ENCODE measurements at regions not wholly inside any gene's neighbourhood (a gene's known extent, or its start where the extent isn't known, plus 50 kb on each side); places are given as distances from the start of the nearest gene placed in this dataset.
"Not testable (repeated sequence)": the region's sequence is repeated elsewhere in the genome, so short reads cannot be mapped to it uniquely, and the experiment has no call there.

DNA sequence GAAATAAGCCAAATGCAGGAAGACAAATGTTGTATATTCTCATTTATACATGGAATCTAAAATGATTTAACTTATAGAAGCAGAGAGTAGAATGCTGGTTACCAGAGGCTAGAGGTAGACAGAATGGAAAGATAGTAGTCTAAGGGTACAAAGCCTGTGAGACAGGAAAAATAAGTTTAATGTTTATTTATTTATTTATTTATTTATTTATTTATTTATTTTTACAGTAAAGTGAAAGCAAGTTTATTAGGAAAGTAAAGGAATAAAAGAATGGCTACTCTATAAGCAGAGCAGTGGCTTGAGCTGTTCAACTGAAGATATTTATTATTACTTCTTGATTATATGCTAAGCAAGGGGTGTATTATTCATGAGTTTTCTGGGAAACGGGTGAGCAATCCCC, 203.2 kb downstream of the LAS1L start:
- no peak for DNase-seq (ENCODE audit: low read depth in 2 of 2)

DNA sequence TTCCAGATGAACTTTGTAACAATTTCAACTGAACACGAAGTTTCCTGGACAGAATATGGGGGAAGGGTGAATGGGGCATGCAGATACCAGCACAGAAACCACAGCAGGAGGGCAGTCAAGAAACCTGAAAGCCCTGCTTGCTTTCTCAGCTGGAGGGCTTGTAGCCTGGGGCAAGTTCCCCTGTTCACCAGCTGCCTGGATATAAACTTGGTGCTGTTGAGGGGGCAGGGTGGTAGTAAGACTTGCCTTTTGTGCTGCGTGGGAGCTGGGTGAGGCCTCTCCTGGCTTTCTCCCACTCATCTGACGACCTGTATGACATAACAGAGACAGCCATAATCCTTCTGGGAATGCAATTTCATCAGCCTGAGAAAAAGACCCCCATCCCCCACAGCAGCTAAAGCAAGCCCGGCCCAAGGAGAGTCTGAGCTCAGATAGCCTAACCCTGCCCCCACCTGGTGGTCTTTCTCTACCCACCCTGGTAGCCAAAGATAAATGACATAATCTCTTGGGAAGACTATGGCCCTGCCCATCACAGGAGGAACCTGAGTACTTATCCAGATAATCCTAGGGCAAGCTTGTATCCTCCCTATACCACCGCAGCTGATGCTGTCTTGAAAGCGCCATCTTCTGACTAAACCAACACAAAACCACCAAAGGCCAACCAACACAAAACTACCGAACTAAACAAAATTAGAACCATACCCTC, 234.3 kb downstream of the LAS1L start:
- no peak for DNase-seq (ENCODE audit: low read depth in 2 of 2)

DNA sequence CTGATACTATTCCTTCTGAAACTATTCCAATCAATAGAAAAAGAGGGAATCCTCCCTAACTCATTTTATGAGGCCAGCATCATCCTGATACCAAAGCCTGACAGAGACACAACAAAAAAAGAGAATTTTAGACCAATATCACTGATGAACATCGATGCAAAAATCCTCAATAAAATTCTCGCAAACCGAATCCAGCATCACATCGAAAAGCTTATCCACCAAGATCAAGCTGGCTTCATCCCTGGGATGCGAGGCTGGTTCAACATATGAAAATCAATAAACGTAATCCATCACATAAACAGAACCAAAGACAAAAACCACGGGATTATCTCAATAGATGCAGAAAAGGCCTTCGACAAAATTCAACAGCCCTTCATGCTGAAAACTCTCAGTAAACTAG, 251.7 kb downstream of the LAS1L start:
- DNase-seq (ENCODE audit: low read depth in 2 of 2), result not testable (repeated sequence)

GRCh38 chrX:65273152-65273551, 261.4 kb downstream of the LAS1L start:
- DNase-seq (ENCODE audit: low read depth in 2 of 2), result no peak

DNA sequence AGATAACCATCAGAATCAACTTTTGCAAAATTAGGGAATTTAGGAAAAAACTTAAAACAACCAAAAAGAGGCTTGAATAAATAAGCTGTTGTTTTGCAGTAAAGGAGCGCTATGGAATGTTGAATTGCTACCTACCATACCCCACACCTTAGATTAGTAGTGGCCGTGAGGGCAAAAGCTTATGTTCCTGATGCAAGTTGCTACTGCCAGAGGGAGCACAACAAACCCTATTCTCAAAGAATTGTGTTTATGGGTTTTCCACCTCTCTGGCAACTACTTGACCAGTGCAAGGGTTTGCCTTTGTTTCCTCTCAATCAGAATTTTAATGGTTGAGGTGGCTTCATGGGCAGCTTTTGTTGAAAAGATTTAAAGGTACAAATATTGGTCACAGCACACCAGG, 268.1 kb downstream of the LAS1L start:
- no peak for DNase-seq (ENCODE audit: low read depth in 2 of 2)

DNA sequence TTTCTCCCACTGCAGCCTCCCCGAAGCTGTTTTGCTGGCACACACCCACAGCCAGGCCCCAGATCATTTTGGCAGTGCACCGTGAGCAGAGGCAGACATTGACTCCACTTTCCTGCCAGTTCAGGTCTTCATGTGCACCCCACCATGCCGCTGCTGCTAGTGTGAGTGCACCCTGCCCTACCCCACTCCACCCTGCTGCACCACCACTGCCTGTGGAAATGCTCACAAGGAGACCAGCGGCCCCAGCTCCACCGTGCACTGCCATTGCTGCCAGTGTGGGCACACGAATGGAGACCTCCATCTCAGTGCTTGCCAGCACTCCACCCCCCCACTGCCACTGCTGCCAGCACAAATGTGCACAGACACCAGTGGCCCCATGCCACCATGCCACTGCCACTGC, 277.6 kb upstream of the ZC4H2 start:
- no peak for DNase-seq (ENCODE audit: low read depth in 2 of 2)

DNA sequence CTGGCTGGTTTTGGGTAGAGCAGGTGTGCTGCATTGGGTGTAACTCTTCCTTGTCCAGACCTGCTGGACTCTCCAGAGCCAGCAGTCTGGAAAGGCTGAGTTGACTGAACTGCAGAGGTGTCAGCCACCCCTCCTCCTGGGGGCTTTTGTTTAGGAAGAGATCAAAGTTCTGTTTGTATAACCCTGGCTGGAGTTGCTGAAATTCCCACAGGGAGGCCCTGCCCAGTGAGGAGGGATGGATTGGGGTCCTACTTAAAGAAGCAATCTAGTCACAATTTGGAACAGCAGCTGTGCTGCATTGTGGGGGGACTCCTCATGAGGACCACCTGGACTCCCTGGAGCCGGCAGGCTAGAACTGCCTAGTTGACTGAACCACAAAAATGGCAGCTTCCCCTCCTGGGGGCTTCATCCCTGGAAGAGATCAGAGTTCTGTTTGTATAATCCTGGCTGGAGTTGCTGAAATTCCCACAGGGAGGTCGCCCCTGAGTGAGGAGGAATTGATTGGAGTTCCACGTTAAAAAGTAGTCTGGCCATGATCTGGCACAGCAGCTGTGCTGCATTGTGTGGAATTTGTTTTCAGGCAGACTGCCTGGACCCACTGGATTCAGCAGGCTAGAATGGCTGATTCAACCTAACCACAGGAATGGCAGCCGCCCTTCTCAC, 264.9 kb upstream of the ZC4H2 start:
- DNase-seq (ENCODE audit: low read depth in 2 of 2), result no peak

- DNase-seq (ENCODE audit: low read depth in 2 of 2), result no peak
Measured at GRCh38 chrX:65203545-65203944, 227.3 kb upstream of the ZC4H2 start.

DNA sequence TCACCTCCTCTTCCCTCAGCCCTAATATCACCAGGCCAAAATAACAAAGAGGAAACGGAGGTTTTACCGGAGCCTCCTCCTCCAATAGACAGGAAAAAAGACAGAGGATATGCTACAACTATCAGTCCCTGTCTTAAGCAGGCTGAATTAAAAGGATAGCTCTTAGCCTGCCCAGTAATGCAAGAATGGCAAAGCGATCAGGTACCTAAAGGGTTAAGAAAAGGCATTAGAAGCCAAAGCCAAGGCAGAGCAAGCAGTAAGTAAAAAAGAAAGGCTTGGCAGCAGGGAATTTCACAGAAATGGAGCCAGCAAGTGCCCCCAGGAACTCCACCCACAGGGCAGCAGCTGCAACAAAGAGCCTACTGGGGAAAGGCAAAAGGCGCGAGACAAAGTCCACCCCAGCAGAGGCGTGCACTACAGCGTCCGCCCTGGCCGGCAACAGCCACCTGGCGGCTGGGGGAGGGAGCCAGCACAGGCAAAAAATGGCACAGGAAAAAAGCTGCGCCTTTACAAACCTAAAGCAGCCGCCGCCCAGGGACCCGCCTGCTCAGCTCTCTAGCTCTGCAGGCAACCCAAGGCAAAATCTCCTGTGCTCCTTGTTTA, 220.6 kb upstream of the ZC4H2 start:
- no peak for DNase-seq (ENCODE audit: low read depth in 2 of 2)

DNA sequence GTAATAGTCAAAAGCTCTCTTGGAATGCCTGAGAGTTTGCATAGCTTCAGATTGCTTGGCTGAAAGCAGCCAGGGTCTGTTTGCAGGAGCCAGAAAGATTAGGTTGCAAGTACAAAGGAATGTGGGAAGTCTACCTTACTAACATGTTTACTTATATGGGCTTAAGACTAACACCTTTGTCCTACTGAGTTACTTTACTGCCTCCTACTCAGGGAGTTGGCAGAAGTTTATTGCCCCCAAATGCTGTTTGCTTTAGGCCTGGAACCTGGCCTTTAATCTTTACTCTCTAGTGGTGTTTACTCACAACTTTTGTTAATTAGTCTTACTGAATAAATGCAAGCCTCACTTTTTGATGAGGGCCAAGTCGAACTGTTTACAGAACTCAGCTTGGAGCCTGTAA, 219.4 kb upstream of the ZC4H2 start:
- DNase-seq (ENCODE audit: low read depth in 2 of 2), result no peak

DNA sequence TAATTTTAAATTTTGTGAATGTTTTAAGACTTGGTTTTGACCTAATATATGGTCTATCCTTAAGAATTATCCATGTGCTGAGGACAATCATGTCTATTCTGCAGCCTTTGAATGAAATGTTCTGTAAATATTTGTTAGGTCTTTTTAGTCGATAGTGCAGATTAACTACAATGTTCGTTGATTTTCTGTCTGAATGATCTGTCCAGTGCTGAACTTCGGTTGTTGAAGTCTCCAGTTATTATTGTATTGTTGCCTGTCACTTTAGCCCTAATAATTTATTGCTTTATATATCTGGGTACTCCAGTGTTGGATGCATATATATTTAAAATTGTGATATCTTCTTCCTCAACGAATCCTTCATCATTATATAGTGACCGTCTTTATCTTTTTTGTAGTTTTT, 218.3 kb upstream of the ZC4H2 start:
- no peak for DNase-seq (ENCODE audit: low read depth in 2 of 2)

DNA sequence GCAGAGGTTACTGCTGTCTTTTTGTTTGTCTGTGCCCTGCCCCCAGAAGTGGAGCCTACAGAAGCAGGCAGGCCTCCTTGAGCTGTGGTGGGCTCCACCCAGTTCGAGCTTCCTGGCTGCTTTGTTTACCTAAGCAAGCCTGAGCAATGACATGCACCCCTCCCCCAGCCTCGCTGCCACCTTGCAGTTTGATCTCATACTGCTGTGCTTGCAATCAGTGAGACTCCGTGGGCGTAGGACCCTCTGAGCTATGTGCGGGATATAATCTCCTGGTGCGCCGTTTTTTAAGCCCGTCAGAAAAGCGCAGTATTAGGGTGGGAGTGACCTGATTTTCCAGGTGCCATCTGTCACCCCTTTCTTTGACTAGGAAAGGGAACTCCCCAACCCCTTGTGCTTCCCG, 187.1 kb upstream of the ZC4H2 start:
- DNase-seq (ENCODE audit: low read depth in 2 of 2), result not testable (repeated sequence)

- no peak for DNase-seq (ENCODE audit: low read depth in 2 of 2)
Measured at GRCh38 chrX:65148232-65148631, 172.0 kb upstream of the ZC4H2 start.

- DNase-seq (ENCODE audit: low read depth in 2 of 2), result no peak
Measured at GRCh38 chrX:65136424-65136823, 160.2 kb upstream of the ZC4H2 start.

DNA sequence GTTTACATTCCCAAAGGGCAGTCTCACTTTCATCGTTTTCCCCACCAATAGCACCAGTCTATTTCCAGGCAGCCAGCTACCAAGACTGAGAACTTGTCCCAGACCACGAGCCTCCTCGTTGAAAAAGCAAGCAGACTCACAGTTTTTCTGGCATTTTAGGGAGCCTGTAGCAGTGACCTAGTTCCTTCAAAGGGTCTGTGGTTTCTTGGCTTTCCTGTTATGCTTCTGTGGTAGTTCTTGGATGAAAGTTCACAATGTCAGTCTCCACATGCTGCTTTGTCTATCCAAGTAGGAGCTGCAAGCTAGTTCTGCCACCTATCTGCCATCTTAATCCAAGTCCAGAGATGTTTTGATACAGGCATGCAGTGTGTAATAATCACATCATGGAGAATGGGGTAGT, 151.6 kb upstream of the ZC4H2 start:
- no peak for DNase-seq (ENCODE audit: low read depth in 2 of 2)

- DNase-seq (ENCODE audit: low read depth in 2 of 2), result no peak
Measured at GRCh38 chrX:65098851-65099250, 122.6 kb upstream of the ZC4H2 start.

DNA sequence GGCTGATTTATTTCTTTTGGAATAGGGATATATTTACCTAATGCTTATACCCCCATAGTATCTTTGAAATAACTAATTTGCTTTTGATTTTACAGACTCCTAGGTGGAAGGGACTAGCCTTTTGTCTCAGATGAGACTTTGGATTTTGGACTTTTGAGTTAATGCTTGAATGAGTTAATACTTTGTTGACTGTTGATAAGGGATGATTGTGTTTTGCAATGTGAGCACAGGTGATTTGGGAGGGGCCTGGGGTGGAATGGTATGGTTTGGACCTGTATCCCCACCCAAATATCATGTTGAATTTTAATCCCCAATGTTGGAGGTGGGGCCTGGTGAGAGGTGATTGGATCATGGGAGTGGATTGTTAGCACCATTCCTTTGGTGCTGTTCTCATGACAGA, 117.4 kb upstream of the ZC4H2 start:
- DNase-seq (ENCODE audit: low read depth in 2 of 2), result no peak

- DNase-seq (ENCODE audit: low read depth in 2 of 2), result no peak
Measured at GRCh38 chrX:65073233-65073632, 97.0 kb upstream of the ZC4H2 start.

DNA sequence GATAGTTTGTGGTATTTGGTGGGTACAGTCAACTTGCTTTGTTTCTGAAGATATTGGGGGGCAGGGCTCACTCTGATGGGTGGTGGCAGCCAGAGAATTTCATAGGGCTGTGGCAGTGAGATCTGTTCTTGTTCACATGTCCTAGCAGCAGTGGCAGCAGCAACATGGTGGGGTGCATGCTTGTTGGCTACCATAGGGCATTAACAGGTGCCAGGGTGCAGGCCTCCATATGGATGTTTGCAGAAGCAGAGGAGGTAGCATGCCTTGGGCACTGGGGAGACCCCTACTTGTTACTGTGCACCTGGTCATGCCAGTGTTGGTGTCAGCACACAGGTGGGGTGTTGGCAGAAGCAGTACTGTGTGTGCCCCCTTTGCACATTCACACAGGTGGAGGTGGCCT, 96.3 kb upstream of the ZC4H2 start:
- DNase-seq (ENCODE audit: low read depth in 2 of 2), result no peak

DNA sequence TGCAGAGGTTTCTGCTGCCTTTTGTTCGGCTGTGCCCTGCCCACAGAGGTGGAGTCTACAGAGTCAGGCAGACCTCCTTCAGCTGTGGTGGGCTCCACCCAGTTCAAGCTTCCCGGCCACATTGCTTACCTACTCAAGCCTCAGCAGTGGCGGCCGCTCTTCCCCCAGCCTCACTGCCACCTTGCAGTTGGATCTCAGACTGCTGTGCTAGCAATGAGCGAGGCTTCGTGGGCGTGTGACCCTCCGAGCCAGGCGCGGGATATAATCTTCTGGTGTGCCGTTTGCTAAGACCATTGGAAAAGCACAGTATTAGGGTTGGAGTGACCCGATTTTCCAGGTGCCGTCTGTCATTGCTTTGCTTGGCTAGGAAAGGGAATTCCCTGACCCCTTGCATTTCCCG, 82.4 kb upstream of the ZC4H2 start:
- not testable (repeated sequence) for DNase-seq (ENCODE audit: low read depth in 2 of 2)

DNA sequence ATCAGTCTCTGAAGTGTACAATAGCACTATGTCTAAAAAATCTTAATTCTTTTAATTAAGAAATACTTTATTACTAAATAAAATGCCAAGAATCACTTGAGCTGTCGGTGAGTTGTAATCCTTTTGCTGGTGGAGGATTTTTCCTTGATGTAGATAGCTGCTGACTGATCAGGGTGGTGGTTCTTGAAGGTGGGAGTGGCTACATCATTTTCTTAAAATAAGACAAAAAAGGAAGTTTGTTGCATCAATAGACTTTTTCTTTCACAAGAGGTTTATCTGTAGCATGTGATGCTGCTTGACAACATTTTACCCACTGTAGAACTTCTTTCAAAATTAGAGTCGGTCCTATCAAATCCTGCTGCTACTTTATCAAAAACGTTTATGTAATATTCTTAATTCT, 68.8 kb upstream of the ZC4H2 start:
- DNase-seq (ENCODE audit: low read depth in 2 of 2), result no peak

GRCh38 chrX:65035446-65035770, 59.2 kb upstream of the ZC4H2 start:
- DNase-seq (ENCODE audit: low read depth in 2 of 2), result peak in 1 of 2 donors; percentile 0

DNA sequence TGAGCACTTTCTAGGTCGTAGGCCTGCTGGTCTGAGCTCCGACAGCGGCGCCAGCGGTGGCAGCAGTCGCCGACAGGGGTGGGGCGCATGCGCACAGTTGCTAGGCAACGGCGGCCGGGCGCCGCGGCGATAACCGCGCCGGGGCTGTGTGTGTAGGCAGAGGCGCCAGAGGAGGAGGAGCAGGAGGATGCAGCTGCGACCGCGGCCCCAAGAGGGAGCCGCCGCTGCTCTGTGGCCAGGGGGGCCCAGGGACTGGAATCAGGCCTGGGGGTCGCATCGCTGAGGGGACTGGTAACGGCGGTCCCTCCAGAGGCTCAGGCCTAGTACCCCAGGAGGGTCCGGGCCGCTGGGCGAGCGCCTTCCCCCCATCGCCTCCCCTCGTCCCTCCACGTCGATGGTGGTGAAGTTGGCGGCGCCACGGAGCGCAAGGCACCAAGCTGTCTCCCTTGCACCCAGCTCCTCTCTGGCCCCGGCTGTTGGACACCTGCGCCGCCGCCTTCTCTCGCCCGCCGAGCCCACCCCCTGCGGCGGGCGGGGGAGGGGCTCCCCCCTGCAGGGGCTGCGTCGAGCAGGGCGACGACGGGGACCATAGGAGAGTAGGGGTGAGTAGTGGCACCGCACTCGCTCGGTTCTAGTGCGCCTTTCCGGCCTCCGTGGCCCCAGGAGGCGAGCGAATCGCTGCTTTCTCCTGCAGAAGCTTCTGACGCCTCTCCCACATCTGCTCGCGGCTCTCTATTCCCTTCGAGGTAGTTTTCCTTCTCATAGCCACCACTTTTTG, 58.6 kb upstream of the ZC4H2 start, which contains the start of gene ZC3H12B:
Gene ZC3H12B (plus strand): TSS at position 159 of the 778 bp plus-strand sequence.
- DNase-seq (ENCODE audit: low read depth in 2 of 2), result peak; percentile 60 to 72

Data from stimulated activated CD8-positive, alpha-beta memory T cell treated with anti-CD3 and anti-CD28 coated beads, Interleukin-2, amount 100 ng/mL, for 48 hours (primary cell).